RCC 7860 (cell line): ENCODE measurements at regions not wholly inside any gene's neighbourhood (a gene's known extent, or its start where the extent isn't known, plus 50 kb on each side); places are given as distances from the start of the nearest gene placed in this dataset.
"Not testable (repeated sequence)": the region's sequence is repeated elsewhere in the genome, so short reads cannot be mapped to it uniquely, and the experiment has no call there.

Experiments used
- DNase-seq: peaks from one replicate; pipeline ENCODE4 v3.0.0-alpha.2; 2015; ENCODE audit warnings: low spot score
- FAIRE-seq: peaks from 2 replicates; lab custom pipeline; 2012; peaks lifted over from hg19 to GRCh38; lab: Jason Lieb, UNC

DNA sequence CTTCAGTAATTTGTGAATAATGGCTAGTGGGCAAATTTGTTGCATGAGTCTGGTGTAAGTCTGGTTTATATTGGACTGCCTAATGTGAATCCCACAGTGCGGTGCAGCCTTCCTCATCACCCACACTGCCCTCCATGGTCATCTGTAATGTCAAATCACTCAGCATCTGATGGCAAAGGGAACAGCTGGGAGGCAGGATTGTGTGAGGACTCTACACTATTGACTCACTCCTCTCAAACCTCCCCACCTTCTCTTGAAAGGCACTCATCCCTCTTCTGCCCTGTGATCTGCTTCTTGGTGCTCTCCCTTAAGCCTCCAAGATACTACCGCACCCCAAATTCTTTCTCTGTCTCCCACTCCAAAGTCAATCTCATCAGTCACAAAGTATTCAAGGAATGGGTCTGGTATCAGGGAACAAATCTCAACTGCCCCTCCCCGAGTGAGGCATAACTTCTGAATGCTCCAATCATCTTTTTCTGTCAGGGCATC, 146.0 kb upstream of the BEND6 start:
- FAIRE-seq (no peak), DNase-seq (no peak)

DNA sequence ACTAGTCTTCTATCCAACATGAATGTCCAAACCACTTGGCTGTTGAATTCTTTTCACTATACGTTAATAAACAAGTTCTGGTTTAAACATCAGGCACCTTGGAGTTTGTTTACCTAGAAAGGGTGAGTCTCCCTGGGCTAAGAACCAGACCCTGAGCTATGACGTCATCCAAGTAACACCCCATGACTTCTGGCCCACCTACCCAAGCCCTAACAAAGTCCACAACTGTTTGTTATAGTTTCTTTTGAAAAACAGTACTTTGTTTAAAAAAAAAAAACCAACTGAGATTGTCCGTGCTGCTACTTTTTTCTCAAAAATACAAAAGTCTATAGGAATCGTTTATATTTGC, 146.9 kb upstream of the BEND6 start:
- DNase-seq (no peak), FAIRE-seq (no peak)

DNA sequence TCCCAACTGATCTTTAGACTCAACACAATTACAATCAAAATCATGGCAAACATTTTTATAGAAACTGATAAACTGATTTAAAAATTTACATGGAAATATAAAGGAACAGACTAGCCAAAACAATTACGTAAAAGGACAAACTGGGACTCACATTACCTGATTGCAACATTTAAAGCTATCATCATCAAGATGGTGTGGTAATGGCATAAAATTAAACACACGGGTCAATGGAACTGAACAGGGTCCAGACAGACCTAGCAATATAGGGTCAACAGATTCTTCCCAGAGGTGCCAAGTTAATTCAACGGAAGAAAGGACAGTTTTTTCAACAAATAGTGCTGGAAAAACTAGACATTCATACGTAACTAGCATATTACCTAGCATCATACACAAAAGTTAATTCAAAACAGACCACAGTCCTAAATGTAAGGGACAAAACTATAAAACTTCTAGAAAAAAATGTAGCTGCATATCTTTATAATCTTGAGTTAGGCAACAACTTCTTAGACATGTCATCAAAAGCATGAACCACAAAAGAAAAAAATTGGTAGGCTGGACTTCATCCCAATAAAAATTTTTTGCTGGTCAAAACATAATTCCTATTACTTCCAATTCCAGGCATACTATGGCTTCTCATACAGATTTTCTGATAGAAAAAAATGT, 147.4 kb upstream of the BEND6 start:
- DNase-seq, result no peak
- no peak for FAIRE-seq

DNA sequence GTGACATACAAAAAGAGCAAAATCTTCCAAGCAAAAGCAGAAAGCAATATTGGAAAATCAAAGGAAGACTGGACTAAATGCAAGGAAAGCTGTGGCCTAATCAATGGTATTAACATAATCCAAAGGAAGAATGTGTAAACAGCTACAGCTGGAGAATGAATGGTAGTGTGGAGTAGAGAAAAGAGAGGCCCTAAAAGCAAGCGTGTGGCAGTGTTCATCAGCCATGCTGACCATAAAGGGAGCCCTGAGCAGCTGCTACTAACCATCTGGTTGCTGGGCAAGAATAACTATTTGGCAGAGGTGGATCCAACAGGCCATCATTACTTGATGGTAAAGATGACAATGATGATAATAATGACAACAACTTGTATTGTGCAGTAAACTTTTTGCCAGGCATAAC, 148.5 kb upstream of the BEND6 start:
- DNase-seq (no peak), FAIRE-seq (no peak)

DNA sequence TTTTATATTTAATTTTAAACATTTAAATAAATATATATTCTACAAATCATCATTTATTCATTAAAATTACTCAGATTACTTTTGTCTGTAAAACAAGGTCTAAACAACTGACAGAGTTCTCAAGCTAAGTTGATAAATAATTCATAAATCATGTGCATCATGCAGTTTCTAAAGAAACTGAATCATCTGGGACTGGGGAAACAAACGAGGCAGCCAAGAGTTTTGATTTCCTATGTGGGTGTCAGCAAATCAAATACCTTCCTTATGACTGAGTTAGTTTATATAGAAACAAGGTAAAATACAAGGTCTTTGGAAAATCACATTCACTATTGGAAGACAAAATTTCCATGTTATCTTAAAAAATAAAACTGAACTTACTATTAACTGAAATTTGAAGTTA, 149.9 kb upstream of the BEND6 start:
- peak; percentile 13 for DNase-seq
- FAIRE-seq, result peak; percentile 79

DNA sequence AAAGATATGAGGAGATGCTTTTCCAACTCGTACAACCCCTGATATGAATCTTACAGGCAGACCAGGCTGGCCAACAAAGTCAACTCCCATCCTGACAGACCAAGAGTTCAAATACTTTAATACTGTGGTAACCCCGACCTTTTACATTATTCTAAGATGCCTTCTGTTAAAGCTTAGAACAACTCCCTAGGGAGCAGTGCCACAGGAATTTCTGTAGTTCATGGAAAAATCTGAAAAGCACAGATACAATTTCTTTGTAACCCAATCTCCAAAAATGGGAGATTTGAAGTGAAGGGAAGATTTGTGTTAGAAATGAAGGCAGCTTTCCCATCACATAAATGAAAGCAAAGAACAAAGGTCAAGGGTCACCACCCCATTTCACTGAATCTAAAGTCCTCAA, 151.3 kb upstream of the BEND6 start:
- no peak for DNase-seq
- no peak for FAIRE-seq

DNA sequence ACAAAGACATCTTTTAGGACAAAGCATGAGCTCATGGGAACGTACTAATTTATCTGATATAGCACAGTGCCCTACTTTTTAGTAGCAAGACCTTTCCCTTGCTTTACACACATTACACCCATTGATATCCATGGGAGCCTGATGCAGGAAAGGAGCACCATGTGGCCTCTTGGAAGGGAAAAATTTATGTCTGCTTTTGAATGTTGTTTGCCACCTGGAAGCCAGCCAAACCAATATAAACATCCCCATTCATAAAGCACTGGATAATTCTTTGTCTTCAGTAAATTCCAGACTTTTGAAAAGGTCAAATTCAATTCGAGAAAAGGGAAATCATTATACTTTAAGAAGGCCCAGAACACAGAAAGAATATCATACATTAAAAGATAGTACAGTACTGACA, 152.3 kb upstream of the BEND6 start:
- no peak for DNase-seq
- no peak for FAIRE-seq

DNA sequence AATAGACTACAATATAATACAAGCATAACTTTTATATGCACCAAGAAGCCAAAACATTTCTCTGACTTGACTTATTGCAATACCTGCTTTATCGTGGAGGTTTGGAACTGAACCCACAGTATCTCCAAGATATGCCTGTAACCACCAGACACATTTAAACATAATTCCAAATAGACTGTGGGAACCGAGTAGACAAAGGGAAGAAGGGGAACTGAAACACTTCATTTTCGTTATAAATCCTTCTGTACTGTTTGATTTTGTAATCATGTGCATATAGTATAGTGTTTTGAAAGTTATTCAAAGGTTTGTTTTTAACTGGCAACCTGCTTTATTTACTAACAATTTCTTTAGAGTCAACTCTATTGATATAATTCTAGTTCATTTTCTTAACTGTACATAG, 154.9 kb upstream of the BEND6 start:
- no peak for DNase-seq
- no peak for FAIRE-seq

DNA sequence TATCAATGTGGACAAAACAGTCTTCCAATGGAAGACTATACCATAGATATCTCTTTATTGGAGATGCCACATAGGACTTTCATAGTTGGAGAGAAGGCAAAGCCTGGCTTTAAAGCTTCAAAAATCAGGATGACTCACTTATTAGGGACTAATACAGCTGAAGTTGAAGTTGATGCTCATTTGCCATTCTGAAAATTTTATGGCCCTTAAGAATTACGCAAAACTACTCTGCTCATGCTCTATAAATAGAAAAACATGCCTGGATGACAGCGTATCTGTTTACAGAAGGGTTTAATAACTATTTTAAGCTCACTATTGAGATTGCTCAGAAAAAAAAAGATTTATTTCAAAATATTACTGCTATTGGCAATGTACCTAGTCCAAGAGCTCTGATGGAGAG, 155.5 kb upstream of the DST start:
- no peak for DNase-seq
- FAIRE-seq, result no peak

DNA sequence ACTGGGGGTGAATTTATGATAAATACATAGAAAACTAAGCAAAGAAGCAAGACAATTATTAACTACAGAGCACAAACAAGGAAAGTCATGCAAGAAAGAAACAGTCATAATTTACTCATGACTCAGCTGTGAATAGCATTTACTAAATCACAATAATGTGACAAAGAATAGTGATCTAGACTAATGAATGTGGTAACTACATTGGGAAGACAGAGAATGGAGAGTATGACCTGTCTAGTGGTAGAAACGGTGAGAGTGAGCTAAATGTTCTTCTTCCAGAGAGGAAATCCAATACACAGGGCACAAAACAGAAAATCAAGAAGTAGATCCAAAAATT, 153.5 kb upstream of the DST start:
- FAIRE-seq (peak; percentile 82), DNase-seq (peak; percentile 72)

DNA sequence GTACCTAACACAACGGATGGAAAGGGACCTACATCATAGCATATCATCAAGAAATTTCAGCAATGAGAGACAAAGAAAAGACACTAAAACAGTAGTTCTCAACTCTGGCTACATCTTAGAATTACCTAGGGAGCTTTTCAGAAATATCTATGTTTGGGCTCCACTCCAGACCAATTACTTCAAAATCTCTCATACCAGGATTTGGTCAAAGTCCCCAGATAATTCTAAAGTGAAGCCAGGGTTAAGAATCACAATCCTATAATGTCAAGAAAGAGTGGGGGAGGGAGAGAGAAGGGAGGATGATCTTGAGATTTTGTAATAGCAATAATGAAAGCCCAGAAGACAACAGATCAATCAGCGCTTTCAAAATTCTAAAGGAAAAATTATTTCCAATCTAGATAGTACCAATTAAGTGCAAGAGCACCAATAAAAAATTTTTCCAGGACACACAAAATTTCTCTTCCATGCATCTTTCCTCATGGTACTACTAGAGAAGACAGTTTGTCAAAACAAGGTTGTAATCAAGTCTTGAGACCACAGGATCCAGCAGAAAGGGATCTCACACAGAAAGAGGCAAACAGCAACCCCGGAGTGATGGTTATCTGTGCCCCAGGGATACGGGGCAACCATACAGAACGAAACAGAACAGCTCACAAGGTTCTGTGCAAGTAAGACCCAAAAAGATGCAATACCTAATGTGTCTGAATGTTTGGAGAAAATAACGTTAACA, 152.9 kb upstream of the DST start:
- FAIRE-seq, result no peak
- DNase-seq, result no peak

DNA sequence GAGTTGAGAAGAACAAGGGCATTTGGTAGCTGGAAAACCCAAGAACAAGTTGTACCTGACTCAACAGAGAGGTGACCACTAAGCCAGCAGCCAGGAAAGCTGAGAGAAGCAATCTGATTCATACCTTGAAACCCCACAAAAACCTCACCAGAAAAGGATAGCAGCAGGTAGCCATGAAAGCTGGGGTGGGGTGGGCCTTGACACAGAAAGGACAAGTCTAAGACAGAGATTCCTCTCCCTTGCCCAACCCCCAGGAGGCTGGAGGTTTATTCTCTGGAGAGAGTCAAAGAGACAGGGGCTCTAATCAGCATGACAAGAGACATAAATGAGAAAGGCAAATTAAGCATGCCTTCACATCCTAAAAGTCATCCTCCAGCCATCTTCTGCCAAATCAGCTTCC, 151.7 kb upstream of the DST start:
- FAIRE-seq (no peak), DNase-seq (peak; percentile 29)

DNA sequence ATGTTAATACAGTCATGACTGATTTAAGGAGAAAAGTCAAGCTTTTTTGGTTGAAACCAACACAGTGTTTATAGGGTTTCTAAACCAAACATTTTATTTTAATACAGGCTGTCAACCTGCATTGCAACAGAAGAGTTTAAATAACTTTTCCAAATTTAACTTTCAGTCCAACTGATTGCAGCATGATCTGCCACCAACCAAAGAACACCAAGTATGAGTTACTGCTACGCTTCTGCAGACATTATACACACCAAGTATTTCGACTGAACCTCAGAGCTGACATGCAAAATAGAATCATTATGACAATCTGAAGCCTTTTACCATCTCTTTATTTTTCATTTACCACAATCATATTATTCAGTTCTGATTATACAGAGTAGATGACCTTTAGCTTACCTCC, 151.2 kb upstream of the DST start:
- FAIRE-seq, result no peak
- DNase-seq, result no peak

DNA sequence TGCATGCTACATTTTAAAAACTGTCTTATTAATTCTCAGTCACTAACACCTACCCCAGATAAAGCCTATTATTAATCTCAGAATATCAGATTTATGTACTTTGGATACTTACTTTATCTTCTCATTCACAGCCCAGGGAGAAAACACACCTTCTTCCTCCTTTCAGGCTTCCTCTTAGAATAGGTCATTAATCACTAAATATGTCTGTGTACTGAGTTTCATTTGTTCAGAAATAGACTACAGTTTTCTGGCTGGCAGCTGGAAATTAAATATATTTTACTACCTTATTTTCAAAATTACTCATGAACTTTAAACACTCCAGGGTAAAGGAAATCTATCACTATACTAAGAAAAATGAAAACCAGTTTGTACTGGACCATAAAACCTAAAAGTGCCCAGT, 147.7 kb upstream of the DST start:
- DNase-seq (no peak), FAIRE-seq (no peak)

DNA sequence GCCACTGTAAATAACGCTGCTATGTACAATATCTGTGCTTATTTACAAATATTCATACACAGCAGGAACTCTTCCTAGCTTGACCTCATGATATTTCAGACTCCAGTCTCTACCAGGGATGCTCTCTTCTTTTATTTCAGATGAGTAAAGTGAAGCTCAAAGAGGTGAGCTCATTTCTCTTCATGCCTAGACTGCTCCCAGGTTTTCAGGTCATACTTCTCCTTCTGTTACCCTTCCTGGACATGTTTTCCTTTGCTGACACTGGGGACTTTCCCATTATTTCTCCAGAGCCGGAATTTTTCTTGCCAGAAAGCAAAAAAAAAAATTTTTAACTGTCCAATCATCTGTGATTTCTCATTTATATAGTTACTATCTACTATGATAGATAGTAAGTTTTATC, 147.2 kb upstream of the DST start:
- peak; percentile 16 for DNase-seq
- FAIRE-seq, result no peak

DNA sequence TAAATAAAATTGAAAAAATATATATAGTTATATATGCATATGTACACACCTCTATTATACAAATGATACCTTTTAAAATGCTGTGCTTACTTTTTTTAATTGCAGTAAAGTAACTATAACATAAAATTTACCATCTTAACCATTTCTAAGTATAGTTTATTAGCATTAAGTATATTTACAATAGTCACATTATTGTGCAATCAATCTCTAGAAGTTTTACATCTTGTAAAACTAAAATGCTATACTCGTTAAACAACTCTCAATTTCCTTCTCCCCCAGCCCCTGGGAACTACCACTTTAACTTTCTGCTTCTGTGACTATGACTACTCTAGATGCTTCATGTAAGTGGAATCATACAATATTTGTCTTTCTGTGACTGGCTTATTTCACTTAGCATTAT, 146.7 kb upstream of the DST start:
- FAIRE-seq (no peak), DNase-seq (no peak)

DNA sequence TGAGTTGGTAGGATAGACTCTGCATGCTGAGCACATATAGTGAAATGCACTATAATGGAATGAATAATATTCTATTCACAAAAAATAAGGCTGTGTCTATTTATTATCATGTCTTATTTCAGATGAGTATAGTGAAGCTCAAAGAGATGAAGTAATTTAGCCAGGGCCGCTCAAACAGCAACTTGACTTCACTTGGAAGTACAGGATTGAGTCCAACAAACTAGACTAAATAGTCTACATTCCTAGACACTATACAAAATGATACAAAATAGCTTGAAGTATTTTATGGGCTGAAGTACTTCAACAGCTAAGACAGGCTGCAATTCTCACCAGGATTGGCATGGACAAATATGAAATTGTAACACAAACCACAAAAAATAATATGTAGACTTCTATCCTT, 144.5 kb upstream of the DST start:
- DNase-seq, result no peak
- no peak for FAIRE-seq

DNA sequence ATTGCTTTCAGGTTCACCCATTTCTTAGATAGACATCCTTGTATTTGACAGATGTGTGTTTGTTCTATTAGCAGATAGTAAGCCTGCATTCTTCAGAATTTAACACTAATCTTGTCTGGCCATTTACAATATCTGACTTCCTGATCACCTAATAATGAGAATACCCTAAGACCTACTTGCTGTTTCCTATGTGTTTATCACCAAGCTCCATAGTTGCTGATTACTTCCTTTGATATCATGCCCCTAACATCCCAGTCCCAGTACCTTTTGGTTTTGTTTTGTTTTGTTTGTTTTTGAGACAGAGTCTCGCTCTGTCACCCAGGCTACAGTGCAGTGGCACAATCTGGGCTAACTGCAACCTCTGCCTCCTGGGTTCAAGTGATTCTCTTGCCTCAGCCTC, 143.6 kb upstream of the DST start:
- DNase-seq (no peak), FAIRE-seq (no peak)

DNA sequence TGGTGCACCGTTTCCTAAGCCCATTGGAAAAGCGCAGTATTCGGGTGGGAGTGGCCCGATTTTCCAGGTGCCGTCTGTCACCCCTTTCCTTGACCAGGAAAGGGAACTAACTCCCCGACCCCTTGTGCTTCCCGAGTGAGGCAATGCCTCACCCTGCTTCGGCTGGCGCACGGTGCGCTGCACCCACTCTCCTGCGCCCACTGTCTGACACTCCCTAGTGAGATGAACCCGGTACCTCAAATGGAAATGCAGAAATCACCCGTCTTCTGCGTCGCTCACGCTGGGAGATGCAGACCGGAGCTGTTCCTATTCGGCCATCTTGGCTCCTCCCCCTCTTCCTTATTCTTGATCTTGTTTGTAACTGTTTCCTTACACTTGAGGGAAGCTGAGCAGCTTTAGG, 142.8 kb upstream of the DST start:
- DNase-seq, FAIRE-seq: not testable (repeated sequence)

DNA sequence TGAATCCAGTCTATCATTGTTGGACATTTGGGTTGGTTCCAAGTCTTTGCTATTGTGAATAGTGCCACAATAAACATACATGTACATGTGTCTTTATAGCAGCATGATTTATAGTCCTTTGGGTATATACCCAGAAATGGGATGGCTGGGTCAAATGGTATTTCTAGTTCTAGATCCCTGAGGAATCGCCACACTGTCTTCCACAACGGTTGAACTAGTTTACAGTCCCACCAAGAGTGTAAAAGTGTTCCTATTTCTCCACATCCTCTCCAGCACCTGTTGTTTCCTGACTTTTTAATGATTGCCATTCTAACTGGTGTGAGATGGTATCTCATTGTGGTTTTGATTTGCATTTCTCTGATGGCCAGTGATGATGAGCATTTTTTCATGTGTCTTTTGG, 137.4 kb upstream of the DST start:
- FAIRE-seq, result not testable (repeated sequence)

DNA sequence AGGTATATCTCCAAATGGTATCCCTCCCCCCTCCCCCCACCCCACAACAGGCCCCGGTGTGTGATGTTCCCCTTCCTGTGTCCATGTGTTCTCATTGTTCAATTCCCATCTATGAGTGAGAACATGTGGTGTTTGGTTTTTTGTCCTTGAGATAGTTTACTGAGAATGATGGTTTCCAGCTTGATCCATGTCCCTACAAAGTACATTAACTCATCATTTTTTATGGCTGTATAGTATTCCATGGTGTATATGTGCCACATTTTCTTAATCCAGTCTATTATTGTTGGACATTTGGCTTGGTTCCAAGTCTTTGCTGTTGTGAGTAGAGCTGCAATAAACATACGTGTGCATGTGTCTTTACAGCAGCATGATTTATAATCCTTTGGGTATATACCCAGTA, 135.8 kb upstream of the DST start:
- FAIRE-seq, DNase-seq: not testable (repeated sequence)

More for the DNA sequence above, 137.4 kb upstream of the DST start:
- not testable (repeated sequence) for DNase-seq

DNA sequence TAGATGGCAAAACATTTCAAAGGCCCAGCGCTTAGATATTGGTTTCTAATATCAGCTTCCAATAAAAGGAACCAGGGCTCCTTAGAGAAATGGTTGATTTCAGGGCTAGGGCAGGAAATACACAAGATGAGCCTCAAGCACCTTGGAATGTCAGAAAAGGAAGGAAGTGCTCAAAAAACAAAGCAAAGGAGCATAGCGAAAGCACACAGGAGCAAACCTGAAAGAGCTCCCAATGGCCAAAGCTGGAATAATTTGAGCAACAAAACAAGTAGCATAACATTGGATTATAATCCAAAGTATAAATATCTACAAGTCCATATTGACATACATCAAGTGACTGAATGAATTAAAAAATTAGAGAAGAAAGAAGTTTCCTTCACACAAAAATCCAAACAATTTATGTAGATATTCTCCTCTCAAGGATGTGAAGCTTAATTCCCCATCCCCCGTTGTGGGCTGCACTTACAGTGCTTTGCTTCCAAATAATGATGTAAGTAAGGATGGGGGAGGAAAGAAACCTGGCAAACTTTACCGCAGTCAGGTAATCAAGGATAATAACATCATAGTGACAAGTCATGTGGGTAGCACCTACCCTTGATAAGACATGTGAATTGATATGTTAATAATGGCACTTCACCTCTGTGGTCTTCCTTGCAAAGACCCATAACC, 132.9 kb upstream of the DST start:
- no peak for DNase-seq
- no peak for FAIRE-seq
